ENCODE measurements at regions not wholly inside any gene's neighbourhood (a gene's known extent, or its start where the extent isn't known, plus 50 kb on each side); places are given as distances from the start of the nearest gene placed in this dataset.

- DNase-seq (ENCODE audit: low read depth), result no peak
Measured at GRCh38 chr4:3705236-3705987, 60.8 kb upstream of the ADRA2C start.

DNA sequence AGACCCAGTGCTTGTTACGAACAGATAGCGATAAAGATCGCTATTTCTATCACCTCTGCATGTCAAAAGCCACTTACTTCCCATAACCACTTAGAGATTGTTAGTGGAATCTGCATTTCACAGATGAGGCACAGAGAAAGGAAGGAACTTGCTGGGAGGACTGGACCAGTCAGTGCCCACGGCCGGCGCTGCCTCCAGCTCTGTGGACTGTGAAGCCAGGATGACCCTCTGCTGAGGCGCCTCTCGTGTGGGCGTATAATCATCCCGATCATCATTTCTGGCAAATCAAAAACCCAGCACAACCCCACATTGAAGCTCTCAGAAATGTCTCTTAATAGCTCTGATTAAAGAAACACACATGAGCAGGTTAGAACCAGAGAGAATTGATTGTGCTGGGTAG is 61.5 kb upstream of the ADRA2C start:
- no peak for DNase-seq (ENCODE audit: low read depth)

- peak; percentile 33 for DNase-seq (ENCODE audit: low read depth)
Measured at GRCh38 chr4:3703677-3704521, 62.3 kb upstream of the ADRA2C start.

GRCh38 chr4:3703343-3703676 is 62.9 kb upstream of the ADRA2C start:
- no peak for DNase-seq (ENCODE audit: low read depth)

- DNase-seq (ENCODE audit: low read depth), result no peak
Measured at GRCh38 chr4:3702561-3703221, 63.5 kb upstream of the ADRA2C start.

DNA sequence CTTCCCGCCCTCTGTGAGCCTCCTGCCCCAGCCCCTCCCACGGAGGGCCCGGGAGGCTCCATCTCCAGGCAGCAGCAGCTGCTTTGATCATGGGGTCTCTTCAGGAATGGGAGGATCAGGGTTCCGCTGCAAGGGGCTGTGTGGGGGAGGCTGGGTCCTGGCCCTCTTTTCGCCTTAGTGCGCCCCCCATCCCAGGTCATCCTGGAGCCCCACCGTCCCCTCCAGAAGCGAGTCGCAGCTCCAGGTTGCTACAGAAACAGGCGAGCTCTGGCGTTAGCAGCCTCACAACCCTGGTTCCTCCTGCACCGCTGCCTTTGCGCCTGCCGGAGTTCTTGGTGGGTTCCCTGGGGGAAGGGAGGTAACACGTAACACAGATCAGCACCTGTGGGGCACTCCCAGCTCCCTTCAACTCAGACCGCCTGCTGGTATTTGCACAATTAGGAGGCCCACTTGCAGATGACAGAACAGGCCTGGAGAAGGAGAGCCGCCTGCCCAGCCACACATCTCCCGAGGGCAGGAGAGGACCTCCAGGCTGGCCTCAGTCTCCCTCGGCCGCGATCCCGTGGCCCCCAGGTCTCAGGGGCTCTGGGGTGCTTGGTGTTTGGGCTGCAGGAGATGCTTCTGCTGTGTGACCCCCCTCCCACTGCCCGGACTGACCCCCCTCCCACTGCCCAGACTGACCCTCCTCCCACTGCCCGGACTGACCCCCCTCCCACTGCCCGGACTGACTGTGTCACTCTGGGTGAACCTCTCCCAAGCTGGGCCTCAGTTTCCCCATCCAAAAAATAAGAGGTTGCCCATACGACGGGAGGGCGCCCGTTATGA is 64.2 kb upstream of the ADRA2C start:
- no peak for DNase-seq (ENCODE audit: low read depth)

- DNase-seq (ENCODE audit: low read depth), result no peak
Measured at GRCh38 chr4:3701271-3701734, 64.9 kb upstream of the ADRA2C start.

GRCh38 chr4:3700736-3701135 is 65.4 kb upstream of the ADRA2C start:
- no peak for DNase-seq (ENCODE audit: low read depth)

GRCh38 chr4:3700223-3700622 is 66.0 kb upstream of the ADRA2C start:
- no peak for DNase-seq (ENCODE audit: low read depth)

GRCh38 chr4:3699678-3700077 is 66.5 kb upstream of the ADRA2C start:
- no peak for DNase-seq (ENCODE audit: low read depth)

DNA sequence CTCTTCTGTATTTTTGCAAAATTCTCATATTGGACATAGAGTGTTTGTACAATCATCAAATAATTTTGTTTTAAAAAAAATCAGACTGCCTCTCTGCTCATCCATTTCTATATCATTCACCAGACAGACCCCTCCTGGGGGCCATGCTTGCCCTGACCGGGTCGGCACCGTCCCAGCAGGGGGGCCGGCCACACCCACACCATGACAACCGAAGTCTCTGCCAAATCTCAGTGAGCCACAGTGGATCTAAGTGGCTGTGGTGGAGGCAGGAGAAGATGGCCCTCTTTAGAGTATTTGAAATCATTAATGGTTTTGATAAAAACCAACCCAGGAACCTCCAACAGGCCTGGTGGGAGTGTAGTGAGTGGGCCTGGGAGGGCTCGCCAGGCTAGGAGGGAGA is 66.9 kb upstream of the ADRA2C start:
- DNase-seq (ENCODE audit: low read depth), result no peak

DNA sequence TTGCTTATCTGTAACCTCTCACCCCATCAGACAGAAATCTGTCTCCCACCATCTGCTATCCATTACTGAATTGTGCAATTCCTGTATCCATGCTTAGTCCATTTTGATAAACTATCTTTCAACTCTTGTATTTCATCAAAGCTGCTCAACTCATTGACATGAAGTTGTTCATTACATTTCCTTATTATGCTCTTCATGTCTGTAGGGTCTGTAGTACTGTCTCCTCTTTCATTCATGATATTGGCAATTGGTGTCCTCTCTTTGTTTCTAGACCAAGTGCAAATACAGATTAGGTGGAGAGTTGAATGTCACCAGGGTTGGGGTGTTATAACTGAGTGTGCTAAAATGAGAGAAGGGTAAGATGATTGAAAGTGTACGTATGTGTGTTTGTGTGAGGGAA is 69.2 kb upstream of the ADRA2C start:
- no peak for DNase-seq (ENCODE audit: low read depth)

DNA sequence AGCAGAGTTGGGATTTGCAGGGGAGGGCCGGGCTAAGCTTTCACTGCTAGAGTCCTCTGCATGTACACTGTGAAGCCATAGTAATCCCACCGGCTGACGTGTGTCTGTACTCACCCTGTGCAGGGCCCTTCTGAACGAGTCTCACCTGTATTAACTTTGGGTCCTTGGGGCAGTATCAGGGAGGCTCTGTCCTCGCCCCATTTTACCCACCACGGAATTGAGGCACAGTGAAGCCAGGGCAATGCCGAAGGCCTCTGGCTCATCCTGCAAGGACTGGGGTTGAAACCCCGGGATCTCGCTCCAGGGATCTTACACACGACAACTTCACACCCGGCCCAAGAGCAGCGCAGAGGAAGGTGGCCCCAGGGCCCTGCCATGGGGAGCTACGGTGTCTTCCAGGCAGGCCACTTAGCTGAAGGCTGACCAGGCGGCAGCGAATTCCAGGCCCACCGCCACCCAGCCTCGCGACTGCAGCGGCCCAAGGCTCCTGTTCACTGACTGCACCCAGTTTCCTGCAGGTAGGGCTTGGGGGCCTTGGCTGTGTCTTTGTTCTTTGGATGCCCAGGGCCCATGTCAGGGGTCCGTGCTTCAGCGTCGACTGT is 75.5 kb upstream of the ADRA2C start:
- no peak for DNase-seq (ENCODE audit: low read depth)

- DNase-seq (ENCODE audit: low read depth), result no peak
Measured at GRCh38 chr4:3689576-3690550, 76.3 kb upstream of the ADRA2C start.

DNA sequence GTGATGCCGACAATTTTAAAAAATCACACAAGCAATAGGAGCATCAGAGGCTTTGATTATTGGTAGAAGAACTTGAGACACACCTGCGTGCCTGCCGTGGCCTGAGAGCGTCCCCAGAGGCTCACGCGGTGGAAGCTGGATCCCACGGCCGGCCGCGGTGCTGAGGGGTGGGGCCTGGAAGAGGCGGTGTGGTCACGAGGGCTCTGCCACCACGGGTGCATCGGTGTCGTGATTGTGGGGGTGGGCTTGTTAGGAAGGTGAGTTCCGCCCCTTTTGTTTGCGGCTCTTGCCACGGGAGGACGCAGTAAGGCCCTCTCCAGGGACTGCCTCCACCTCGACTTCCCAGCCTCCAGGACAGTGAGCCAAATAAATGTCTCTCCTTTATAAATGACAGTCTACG is 77.2 kb upstream of the ADRA2C start:
- no peak for DNase-seq (ENCODE audit: low read depth)

DNA sequence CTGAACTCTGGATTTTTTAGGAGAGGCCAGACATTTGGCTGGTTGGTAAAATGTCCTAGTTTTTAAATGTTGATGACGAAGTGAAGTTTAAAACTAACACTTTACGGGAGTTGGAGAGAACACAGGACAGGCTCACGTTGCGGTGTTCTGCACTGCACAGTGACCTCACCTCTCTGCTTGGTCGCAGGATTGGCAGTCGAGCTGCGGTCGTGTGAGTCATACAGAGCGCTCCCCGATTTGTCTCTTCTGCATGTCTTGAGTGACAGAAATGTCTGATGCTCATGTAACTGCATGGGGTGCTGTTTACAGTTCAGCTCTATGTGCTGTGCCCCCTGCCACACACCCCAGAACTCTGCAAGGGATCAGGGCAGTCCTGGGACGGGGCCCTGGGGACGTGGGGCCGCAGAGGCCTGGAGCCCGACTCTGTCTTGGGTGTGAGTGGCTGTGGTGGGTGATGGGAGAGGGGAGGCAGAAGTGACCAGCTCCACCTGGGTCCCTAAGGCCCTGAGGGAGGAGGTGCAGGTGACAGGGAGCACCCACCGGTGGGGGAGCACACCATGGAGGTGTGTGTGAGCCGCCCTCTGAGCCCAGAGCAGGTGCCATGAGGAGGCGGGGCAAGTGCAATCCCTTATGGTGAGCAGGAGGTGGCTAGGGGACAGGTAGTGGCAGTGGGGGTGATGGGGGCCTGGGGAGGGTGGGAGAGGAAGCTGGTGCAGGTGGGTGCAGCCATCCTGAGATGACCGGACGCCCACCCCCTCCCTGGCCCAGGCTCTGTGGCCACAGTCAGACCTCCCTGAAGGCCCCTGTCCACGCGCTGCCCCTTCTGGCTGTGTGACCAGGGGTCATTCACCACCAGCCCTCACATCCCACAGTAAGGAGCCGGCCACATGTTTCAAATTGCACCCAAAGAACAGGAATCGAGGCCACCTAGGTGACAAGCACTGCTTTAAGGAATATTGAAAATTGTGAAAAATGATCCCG is 77.9 kb upstream of the ADRA2C start:
- peak; percentile 76 for DNase-seq (ENCODE audit: low read depth)

DNA sequence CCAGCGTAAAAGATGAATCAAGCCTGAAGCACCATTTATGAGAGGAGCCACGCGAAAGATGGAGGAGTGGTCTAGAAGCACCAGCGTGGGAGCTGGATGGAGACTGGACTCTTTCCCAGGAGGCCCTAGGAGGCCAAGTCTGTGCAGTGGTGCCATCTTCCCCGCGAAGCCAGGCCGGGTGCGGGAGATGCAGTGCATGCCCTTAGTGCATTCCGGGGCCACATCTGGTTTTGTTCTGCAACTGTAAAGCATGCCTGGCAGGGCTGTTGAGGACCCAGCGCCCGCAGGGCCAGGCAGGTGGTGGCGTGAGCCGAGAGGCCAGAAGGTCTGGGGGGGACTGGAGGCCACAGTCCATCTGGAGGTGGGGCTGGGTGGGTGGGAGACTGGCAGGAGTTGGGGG is 78.6 kb upstream of the ADRA2C start:
- no peak for DNase-seq (ENCODE audit: low read depth)

DNA sequence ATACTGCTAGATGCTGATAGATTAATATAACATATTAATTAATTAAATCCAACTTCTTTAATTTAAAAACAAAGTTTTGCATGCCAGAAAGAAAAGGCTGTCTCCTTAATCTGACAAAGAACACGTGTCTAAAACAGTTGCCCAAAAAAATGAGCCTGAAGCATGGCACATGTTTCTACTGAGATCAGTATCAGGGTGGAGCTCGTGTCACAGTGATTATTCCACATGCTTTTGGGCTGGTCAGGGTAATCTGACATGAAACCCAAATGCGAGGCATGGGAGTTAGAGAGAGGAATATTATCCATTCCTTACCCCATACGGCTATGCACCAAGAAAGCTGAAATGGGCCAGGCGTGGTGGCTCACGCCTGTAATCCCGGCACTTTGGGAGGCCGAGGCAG is 79.4 kb upstream of the ADRA2C start:
- no peak for DNase-seq (ENCODE audit: low read depth)

- DNase-seq (ENCODE audit: low read depth), result no peak
Measured at GRCh38 chr4:3685081-3685645, 81.0 kb upstream of the ADRA2C start.
